Upper lobe of left lung (tissue), 6 donors: ENCODE measurements at regions not wholly inside any gene's neighbourhood (a gene's known extent, or its start where the extent isn't known, plus 50 kb on each side); places are given as distances from the start of the nearest gene placed in this dataset.
A peak's percentile ranks its signal among the peaks of the same experiment; 100 is the strongest.

Experiments used
- ATAC-seq, 2 donors: fragments of 200-7000 bp; cut with Tn5 transposase; one replicate each; pipeline ENCODE4 v1.9.1; 2022; ENCODE audit warnings: mild to moderate bottlenecking in 2 of 2, moderate library complexity in 2 of 2; ENCODE audit not compliant: low FRiP score in 2 of 2
- DNase-seq, 2 donors: peaks; one replicate each; pipeline ENCODE4 v3.0.0-alpha.2; 2019 to 2020
- H3K27ac ChIP-seq, 4 donors: fragments of 200-600 bp; sonication (generic); one replicate each; pipeline ENCODE4 v1.5.1; 2016 to 2019
- H3K27me3 ChIP-seq, 4 donors: fragments of 200-600 bp; sonication (generic); one replicate each; pipeline ENCODE4 v1.5.1; 2017 to 2019
- H3K36me3 ChIP-seq, 4 donors: fragments of 200-600 bp; sonication (generic); one replicate each; pipeline ENCODE4 v1.5.1; 2016 to 2019
- H3K4me1 ChIP-seq, 4 donors: fragments of 200-600 bp; sonication (generic); one replicate each; pipeline ENCODE4 v1.5.1; 2018 to 2019
- H3K4me3 ChIP-seq, 4 donors: fragments of 200-600 bp; sonication (generic); one replicate each; pipeline ENCODE4 v1.5.1; 2017 to 2019; ENCODE audit warnings: mild to moderate bottlenecking in 2 of 4, moderate library complexity in 1 of 4
- H3K9me3 ChIP-seq, 4 donors: fragments of 200-600 bp; sonication (generic); one replicate each; pipeline ENCODE4 v1.5.1; 2018 to 2019
- CTCF ChIP-seq, 6 experiments: fragments of 450-650 bp in 4 of 6; fragments of 200-600 bp in 2 of 6; sonication (generic) in 2 of 6; IDR thresholded peaks; one replicate each; pipeline ENCODE4 v1.5.1; 2016 to 2019; ENCODE audit warnings: antibody characterized with exemption in 6 of 6
- EP300 ChIP-seq, 4 donors: sonication (generic); formaldehyde crosslinking; IDR thresholded peaks; one replicate each; pipeline ENCODE4 v1.5.1; 2017; ENCODE audit warnings: antibody characterized with exemption in 4 of 4, control low read depth in 2 of 4
- POLR2A ChIP-seq, 4 donors: fragments of 450-650 bp; IDR thresholded peaks; one replicate each; pipeline ENCODE4 v1.5.1; 2016 to 2017; ENCODE audit warnings: antibody characterized with exemption in 4 of 4, mild to moderate bottlenecking in 2 of 4
- POLR2AphosphoS5 ChIP-seq, 2 donors: sonication (generic); formaldehyde crosslinking; IDR thresholded peaks; one replicate each; pipeline ENCODE4 v1.5.1; 2017; ENCODE audit warnings: antibody characterized with exemption in 2 of 2
- WGBS, 2 donors: methylation state at CpG; one replicate each; pipeline ENCODE4 v1.1.5; 2017 to 2018; 5-methylcytosine and 5-hydroxymethylcytosine counted together
- donor health status: DM: no; HTN: no; CAD: no; lungs with moderate emphysema.
- donor health status: DM: no; HTN: yes; CAD: no; lungs with severe emphysema.

- WGBS, 2 donors, result 41 to 51% methylated on average over 2 of the region's 2 CpGs
- DNase-seq (no peak), ATAC-seq (no peak)
- Histone ChIP-seq H3K4me1 (no peaks in the 10 kb centered on the region), H3K36me3 (no peaks in the 10 kb centered on the region), H3K9me3 (no peaks in the 10 kb centered on the region), H3K4me3 (no peak overlapping the region), H3K27ac (no peak overlapping the region), H3K27me3 (no peaks in the 10 kb centered on the region)
- TF ChIP-seq CTCF (IDR thresholded peaks at IDR 0.05) (no peak), POLR2A (IDR thresholded peaks at IDR 0.05) (no peak), EP300 (IDR thresholded peaks at IDR 0.05) (no peak), POLR2AphosphoS5 (IDR thresholded peaks at IDR 0.05) (no peak)
These were observed 567.5 kb upstream of the IGFBP3 start for GRCh38 chr7:46488607-46489006.

- 52 to 79% methylated on average over 5 of the region's 5 CpGs for WGBS, 2 donors
These were observed 565.5 kb upstream of the IGFBP3 start for GRCh38 chr7:46486256-46487206.

GRCh38 chr7:46485481-46486065 is 564.5 kb upstream of the IGFBP3 start:
- no peaks in the 10 kb centered on the region for H3K27me3 ChIP-seq
- no peak overlapping the region for H3K4me3 ChIP-seq
- 59 to 84% methylated on average over 3 of the region's 3 CpGs for WGBS, 2 donors
- no peak for DNase-seq
- no peaks in the 10 kb centered on the region for H3K36me3 ChIP-seq
- ATAC-seq, result no peak
- H3K27ac ChIP-seq, result no peak overlapping the region
- TF ChIP-seq POLR2AphosphoS5 (IDR thresholded peaks at IDR 0.05) (no peak), EP300 (IDR thresholded peaks at IDR 0.05) (no peak), CTCF (IDR thresholded peaks at IDR 0.05) (no peak), POLR2A (IDR thresholded peaks at IDR 0.05) (no peak)
- H3K9me3 ChIP-seq, result no peaks in the 10 kb centered on the region
- H3K4me1 ChIP-seq, result no peaks in the 10 kb centered on the region

More at GRCh38 chr7:46486256-46487206, 565.5 kb upstream of the IGFBP3 start:
- Histone ChIP-seq H3K27ac (no peak overlapping the region), H3K27me3 (no peaks in the 10 kb centered on the region), H3K9me3 (no peaks in the 10 kb centered on the region), H3K4me3 (no peak overlapping the region), H3K36me3 (no peaks in the 10 kb centered on the region), H3K4me1 (no peaks in the 10 kb centered on the region)
- ATAC-seq, result peak in 1 of 2 donors; percentile 84
- no peak for TF ChIP-seq CTCF (IDR thresholded peaks at IDR 0.05)
- no peak for TF ChIP-seq POLR2AphosphoS5 (IDR thresholded peaks at IDR 0.05)
- no peak for TF ChIP-seq EP300 (IDR thresholded peaks at IDR 0.05)
- no peak for TF ChIP-seq POLR2A (IDR thresholded peaks at IDR 0.05)
- no peak for DNase-seq

GRCh38 chr7:46484906-46485305 is 563.8 kb upstream of the IGFBP3 start:
- no peak for DNase-seq
- 58 to 63% methylated on average over 3 of the region's 3 CpGs for WGBS, 2 donors
- H3K9me3 ChIP-seq, result no peaks in the 10 kb centered on the region
- H3K36me3 ChIP-seq, result no peaks in the 10 kb centered on the region
- H3K4me1 ChIP-seq, result no peaks in the 10 kb centered on the region
- H3K27me3 ChIP-seq, result no peaks in the 10 kb centered on the region
- H3K27ac ChIP-seq, result no peak overlapping the region
- ATAC-seq, result no peak
- no peak overlapping the region for H3K4me3 ChIP-seq
- TF ChIP-seq EP300 (IDR thresholded peaks at IDR 0.05) (no peak), POLR2A (IDR thresholded peaks at IDR 0.05) (no peak), CTCF (IDR thresholded peaks at IDR 0.05) (no peak), POLR2AphosphoS5 (IDR thresholded peaks at IDR 0.05) (no peak)
